MCF 10A (cell line): ENCODE measurements at regions not wholly inside any gene's neighbourhood (a gene's known extent, or its start where the extent isn't known, plus 50 kb on each side); places are given as distances from the start of the nearest gene placed in this dataset.
"Not testable (repeated sequence)": the region's sequence is repeated elsewhere in the genome, so short reads cannot be mapped to it uniquely, and the experiment has no call there.

Experiments
- BruUV-seq: library from RNA; stranded (reverse); fragments of 400-500 nt; replicated peaks from 2 replicates; lab custom pipeline; 2021; lab: Mats Ljungman, UMichigan
- CTCF ChIA-PET: fragments of 300-600 bp; sonication (Branson Sonifier 250); formaldehyde crosslinking; extraction: SDS; loops from one replicate; lab custom pipeline; 2021; ENCODE audit warnings: antibody characterized with exemption, inconsistent platforms; lab: Yijun Ruan, JAX
- POLR2A ChIA-PET: fragments of 300-600, 350-650 bp; sonication (Branson Sonifier 250); formaldehyde crosslinking; extraction: SDS; loops from one replicate; lab custom pipeline; 2020; ENCODE audit warnings: antibody characterized with exemption, inconsistent platforms; lab: Yijun Ruan, JAX
- DNase-seq: peaks from one replicate; pipeline ENCODE4 v3.0.0-alpha.2; 2018; ENCODE audit not compliant: unreplicated experiment
- H3K27ac Mint-ChIP-seq: one replicate; pipeline ENCODE4 v1.8.0; 2022; ENCODE audit warnings: mild to moderate bottlenecking, low read depth, mixed read lengths; ENCODE audit not compliant: unreplicated experiment
- H3K27me3 Mint-ChIP-seq: one replicate; pipeline ENCODE4 v1.8.0; 2022; ENCODE audit warnings: mixed read lengths; ENCODE audit not compliant: insufficient read depth, unreplicated experiment
- H3K36me3 Mint-ChIP-seq: one replicate; pipeline ENCODE4 v1.8.0; 2022; ENCODE audit warnings: mild to moderate bottlenecking, moderate library complexity, mixed read lengths; ENCODE audit not compliant: insufficient read depth, unreplicated experiment
- H3K4me1 Mint-ChIP-seq: one replicate; pipeline ENCODE4 v1.8.0; 2022; ENCODE audit warnings: mixed read lengths; ENCODE audit not compliant: insufficient read depth, unreplicated experiment
- H3K4me3 Mint-ChIP-seq: one replicate; pipeline ENCODE4 v1.8.0; 2022; ENCODE audit warnings: mild to moderate bottlenecking, moderate library complexity, mixed read lengths; ENCODE audit not compliant: unreplicated experiment
- H3K9me3 Mint-ChIP-seq: one replicate; pipeline ENCODE4 v1.8.0; 2022; ENCODE audit warnings: mixed read lengths; ENCODE audit not compliant: unreplicated experiment
- CTCF ChIP-seq: fragments of 200-600 bp; IDR thresholded peaks from one replicate; pipeline ENCODE4 v1.8.0; 2022; ENCODE audit warnings: antibody characterized with exemption, mild to moderate bottlenecking; ENCODE audit not compliant: unreplicated experiment
- intact Hi-C: fragments of 100-400 bp; cut with micrococcal nuclease; formaldehyde crosslinking; loops from 2 replicates; pipeline ENCODE4 v1.14.1; 2022

GRCh38 chr14:27278341-27278740 lies 680.5 kb upstream of the NOVA1 start:
- no peak for DNase-seq
- intact Hi-C loops = no loop called here
- ChIA-PET CTCF (no interaction called here), POLR2A (no interaction called here)
- no TSS peak for BruUV-seq
- Mint-ChIP-seq H3K4me1 (no peaks in the 10 kb centered on the region), H3K27me3 (peaks cover 24% of the 10 kb centered on the region), H3K36me3 (no peaks in the 10 kb centered on the region), H3K27ac (no peak overlapping the region), H3K9me3 (no peaks in the 10 kb centered on the region), H3K4me3 (no peak overlapping the region)
- no peak for TF ChIP-seq CTCF

- Mint-ChIP-seq H3K36me3 (no peaks in the 10 kb centered on the region), H3K27me3 (no peaks in the 10 kb centered on the region), H3K27ac (no peak overlapping the region), H3K9me3 (no peaks in the 10 kb centered on the region), H3K4me3 (no peak overlapping the region), H3K4me1 (no peaks in the 10 kb centered on the region)
- intact Hi-C loops = no loop called here
- ChIA-PET CTCF (interaction anchor here (0.6 kb wide), 1 partner anchor 167 kb away, joined by 3 read pairs; no protein-coding TSS in a partner anchor), POLR2A (no interaction called here)
- no peak for TF ChIP-seq CTCF
- DNase-seq = no peak
- no TSS peak for BruUV-seq
These were observed 707.7 kb upstream of the NOVA1 start for GRCh38 chr14:27305441-27305945.

GRCh38 chr14:27312730-27313129 lies 714.9 kb upstream of the NOVA1 start:
- POLR2A ChIA-PET, H3K4me3 Mint-ChIP-seq, DNase-seq, H3K4me1 Mint-ChIP-seq, H3K27me3 Mint-ChIP-seq, BruUV-seq, H3K9me3 Mint-ChIP-seq, H3K27ac Mint-ChIP-seq, H3K36me3 Mint-ChIP-seq, intact Hi-C loops, CTCF ChIA-PET: not testable (repeated sequence)

- POLR2A ChIA-PET = no interaction called here
- CTCF ChIA-PET = no interaction called here
- no peak for TF ChIP-seq CTCF
- H3K27ac Mint-ChIP-seq = no peak overlapping the region
- no peak overlapping the region for H3K4me3 Mint-ChIP-seq
- H3K36me3 Mint-ChIP-seq = no peaks in the 10 kb centered on the region
- H3K27me3 Mint-ChIP-seq = no peaks in the 10 kb centered on the region
- H3K4me1 Mint-ChIP-seq = no peaks in the 10 kb centered on the region
- DNase-seq = no peak
- BruUV-seq = no TSS peak
- intact Hi-C loops = no loop called here
- no peaks in the 10 kb centered on the region for H3K9me3 Mint-ChIP-seq
These were observed 716.4 kb upstream of the NOVA1 start for GRCh38 chr14:27314231-27314630.

- Mint-ChIP-seq H3K9me3 (no peaks in the 10 kb centered on the region), H3K27me3 (no peaks in the 10 kb centered on the region), H3K36me3 (no peaks in the 10 kb centered on the region), H3K27ac (no peak overlapping the region), H3K4me3 (no peak overlapping the region), H3K4me1 (no peaks in the 10 kb centered on the region)
- TF ChIP-seq CTCF = no peak
- no peak for DNase-seq
- CTCF ChIA-PET = no interaction called here
- intact Hi-C loops = no loop called here
- no TSS peak for BruUV-seq
- POLR2A ChIA-PET = no interaction called here
These were observed 717.6 kb upstream of the NOVA1 start for GRCh38 chr14:27315477-27315876.
